ENCODE measurements at regions not wholly inside any gene's neighbourhood (a gene's known extent, or its start where the extent isn't known, plus 50 kb on each side); places are given as distances from the start of the nearest gene placed in this dataset.

- TF ChIP-seq CTCF (IDR thresholded peaks at IDR 0.05), result no peak
- no peak for TF ChIP-seq EZH2 (IDR thresholded peaks at IDR 0.05; ENCODE audit: borderline replicate concordance, insufficient read depth, low read depth, low read length, poor library complexity, severe bottlenecking)
Measured at GRCh38 chr6:100946711-100947110, 65.6 kb upstream of the ASCC3 start.

Measured in B cell (primary cell).